AG09319 (cell line): ENCODE measurements at regions not wholly inside any gene's neighbourhood (a gene's known extent, or its start where the extent isn't known, plus 50 kb on each side); places are given as distances from the start of the nearest gene placed in this dataset.

Experiments used
- DNase-seq: peaks from one replicate; pipeline ENCODE4 v3.0.0-alpha.2; 2010; ENCODE audit warnings: low read depth; ENCODE audit errors: extremely low read depth
- TF ChIP-seq, protein P1 (sequence below): IDR thresholded peaks from 2 replicates; pipeline ENCODE4 v1.5.1; 2011; ENCODE audit warnings: low read depth, mild to moderate bottlenecking, inconsistent platforms, low read length, moderate library complexity

- TF ChIP-seq, protein P1, sequence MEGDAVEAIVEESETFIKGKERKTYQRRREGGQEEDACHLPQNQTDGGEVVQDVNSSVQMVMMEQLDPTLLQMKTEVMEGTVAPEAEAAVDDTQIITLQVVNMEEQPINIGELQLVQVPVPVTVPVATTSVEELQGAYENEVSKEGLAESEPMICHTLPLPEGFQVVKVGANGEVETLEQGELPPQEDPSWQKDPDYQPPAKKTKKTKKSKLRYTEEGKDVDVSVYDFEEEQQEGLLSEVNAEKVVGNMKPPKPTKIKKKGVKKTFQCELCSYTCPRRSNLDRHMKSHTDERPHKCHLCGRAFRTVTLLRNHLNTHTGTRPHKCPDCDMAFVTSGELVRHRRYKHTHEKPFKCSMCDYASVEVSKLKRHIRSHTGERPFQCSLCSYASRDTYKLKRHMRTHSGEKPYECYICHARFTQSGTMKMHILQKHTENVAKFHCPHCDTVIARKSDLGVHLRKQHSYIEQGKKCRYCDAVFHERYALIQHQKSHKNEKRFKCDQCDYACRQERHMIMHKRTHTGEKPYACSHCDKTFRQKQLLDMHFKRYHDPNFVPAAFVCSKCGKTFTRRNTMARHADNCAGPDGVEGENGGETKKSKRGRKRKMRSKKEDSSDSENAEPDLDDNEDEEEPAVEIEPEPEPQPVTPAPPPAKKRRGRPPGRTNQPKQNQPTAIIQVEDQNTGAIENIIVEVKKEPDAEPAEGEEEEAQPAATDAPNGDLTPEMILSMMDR: no peak
- DNase-seq: no peak
Measured at GRCh38 chr5:159435855-159436254, 105.6 kb upstream of the IL12B start.

DNA sequence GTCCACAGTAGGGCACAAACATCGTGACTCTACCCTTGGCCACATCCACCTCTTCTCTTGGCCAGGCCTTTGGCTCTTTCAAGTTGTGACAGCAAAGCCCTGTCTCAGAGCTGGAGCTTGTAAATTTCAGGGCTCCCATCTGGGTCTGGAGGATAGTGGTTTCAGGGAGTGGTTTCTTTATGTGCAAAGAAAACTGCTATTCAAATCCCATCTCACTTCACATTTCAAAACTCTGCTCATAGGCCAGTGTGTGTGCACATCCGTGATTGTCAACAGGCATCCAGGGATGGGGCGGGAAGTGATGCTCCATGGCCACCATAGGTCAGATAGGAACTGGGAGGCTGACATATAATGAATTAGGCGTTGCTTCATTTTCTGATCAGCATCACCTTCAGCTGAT lies 107.8 kb upstream of the IL12B start:
- TF ChIP-seq, protein P1: no peak
- DNase-seq: no peak

DNA sequence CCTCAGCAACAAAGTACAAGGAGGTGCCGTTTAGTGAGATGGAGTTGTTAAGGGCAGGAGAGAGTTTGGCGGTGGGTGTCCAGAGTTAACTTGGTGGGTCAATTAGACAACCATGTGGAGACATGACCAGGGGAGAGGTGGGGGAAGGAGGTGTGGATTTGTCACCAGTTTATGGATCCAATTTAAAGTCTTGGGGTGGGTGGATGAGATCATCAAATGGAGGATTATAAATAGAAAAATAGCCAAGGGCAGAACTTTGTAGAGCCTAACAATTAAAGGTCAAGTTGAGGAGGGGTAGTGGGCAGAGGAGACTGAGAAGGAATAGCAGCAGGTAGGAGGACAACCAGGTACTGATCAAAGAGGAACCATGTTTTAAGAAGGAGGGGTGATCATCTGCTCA lies 108.7 kb upstream of the IL12B start:
- TF ChIP-seq, protein P1: no peak
- DNase-seq: no peak

GRCh38 chr5:159440235-159440634 lies 109.9 kb upstream of the IL12B start:
- TF ChIP-seq, protein P1: no peak
- DNase-seq: no peak

DNA sequence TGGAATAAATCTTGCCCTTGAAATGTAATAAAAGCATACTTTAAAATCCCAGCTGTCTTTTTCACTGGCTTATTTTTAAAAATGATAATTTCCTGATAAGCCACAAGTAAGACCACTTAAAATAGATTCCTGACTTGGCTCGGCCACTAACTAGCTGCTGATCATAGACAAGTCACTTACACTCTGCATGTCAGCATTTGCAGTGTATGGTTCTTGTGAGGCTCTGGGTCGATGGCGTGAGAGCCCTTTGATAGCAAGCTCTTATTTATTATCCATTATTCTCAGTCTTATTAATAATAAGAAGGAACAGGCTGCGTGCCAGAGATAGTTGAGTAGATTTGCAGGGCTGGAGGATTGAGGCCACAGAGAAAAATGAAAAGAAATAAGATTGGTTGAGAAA lies 110.7 kb upstream of the IL12B start:
- TF ChIP-seq, protein P1: no peak

DNA sequence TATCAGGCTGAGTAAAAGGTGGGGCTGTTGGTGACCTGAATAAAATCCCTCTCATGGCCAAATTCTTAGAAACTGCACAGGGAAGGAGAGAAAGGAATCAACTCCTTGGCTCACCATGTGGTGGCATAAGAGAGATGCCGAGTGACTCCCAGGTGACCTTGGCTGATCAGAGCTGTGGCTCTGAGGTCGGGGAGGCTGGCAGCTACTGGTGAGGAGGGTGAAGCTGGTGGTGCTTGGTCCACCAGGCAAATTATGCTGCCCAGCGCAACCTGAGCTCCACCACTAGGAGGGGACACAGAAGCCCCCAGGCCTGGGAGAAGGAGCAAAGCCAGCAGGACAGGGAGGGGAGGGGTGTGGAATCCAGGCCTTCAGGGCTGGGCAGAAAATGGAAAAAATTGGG lies 111.2 kb upstream of the IL12B start:
- no peak for DNase-seq
- TF ChIP-seq, protein P1: peak; percentile 12

More for the DNA sequence above, 110.7 kb upstream of the IL12B start:
- no peak for DNase-seq

DNA sequence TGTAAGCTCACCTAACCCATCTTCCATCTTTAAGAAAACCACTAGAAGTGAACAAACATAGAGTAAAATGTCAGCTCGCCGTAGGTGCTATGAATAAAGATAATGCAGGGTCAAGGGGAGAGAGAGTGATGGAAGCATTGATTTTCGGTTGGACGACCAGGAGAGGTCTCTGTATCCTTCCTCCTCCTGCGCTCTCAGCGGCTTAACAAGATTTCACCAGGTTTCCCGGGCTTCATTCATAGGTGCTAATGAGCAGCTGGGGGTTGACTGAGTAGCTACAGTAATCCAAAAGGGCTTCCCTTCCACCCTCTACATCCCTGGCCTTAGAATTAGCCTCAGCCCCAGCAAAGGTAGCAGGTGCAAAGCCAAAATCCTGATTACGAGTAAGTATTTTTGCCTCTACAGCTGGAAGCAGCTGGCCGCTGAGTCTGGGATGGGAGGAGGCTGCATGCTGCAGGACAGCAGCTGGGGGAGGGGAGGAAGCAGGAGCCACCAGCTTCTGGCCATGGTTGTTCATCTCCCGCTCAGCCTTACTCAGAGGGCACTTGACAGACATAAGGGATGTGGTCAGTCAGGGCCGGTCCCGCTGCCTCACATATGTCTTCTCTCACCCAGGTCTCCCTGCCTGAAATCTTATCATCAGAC lies 112.0 kb upstream of the IL12B start:
- no peak for DNase-seq
- TF ChIP-seq, protein P1: no peak
